H9 (cell line): ENCODE measurements at regions not wholly inside any gene's neighbourhood (a gene's known extent, or its start where the extent isn't known, plus 50 kb on each side); places are given as distances from the start of the nearest gene placed in this dataset.

Experiments used
- DNase-seq: peaks from one replicate; pipeline ENCODE4 v3.0.0-alpha.2; 2017
- H2AFZ ChIP-seq: one replicate; pipeline ENCODE4 v1.6.1; 2013; ENCODE audit warnings: mild to moderate bottlenecking, low read length, control low read depth, moderate library complexity
- H2AK5ac ChIP-seq: 2 replicates; pipeline ENCODE4 v1.6.1; 2013; ENCODE audit warnings: low read length, control low read depth, mixed read lengths; ENCODE audit not compliant: insufficient read length
- H2BK120ac ChIP-seq: one replicate; pipeline ENCODE4 v1.6.1; 2013; ENCODE audit warnings: low read depth, mild to moderate bottlenecking, low read length, control low read depth, inconsistent platforms; ENCODE audit not compliant: poor library complexity, severe bottlenecking
- H2BK12ac ChIP-seq: 2 replicates; pipeline ENCODE4 v1.6.1; 2013; ENCODE audit warnings: low read length, control low read depth, mixed read lengths, low read depth; ENCODE audit not compliant: insufficient read length
- H2BK15ac ChIP-seq: 2 replicates; pipeline ENCODE4 v1.6.1; 2013; ENCODE audit warnings: low read depth, low read length, control low read depth
- H2BK20ac ChIP-seq: one replicate; pipeline ENCODE4 v1.6.1; 2013; ENCODE audit warnings: low read depth, mild to moderate bottlenecking, low read length, control low read depth, inconsistent platforms; ENCODE audit not compliant: poor library complexity, severe bottlenecking
- H2BK5ac ChIP-seq: 2 replicates; pipeline ENCODE4 v1.6.1; 2013; ENCODE audit warnings: low read length, control low read depth, mixed read lengths; ENCODE audit not compliant: insufficient read length
- H3K14ac ChIP-seq: 2 replicates; pipeline ENCODE4 v1.6.1; 2013; ENCODE audit warnings: low read length, control low read depth; ENCODE audit not compliant: insufficient read depth
- H3K18ac ChIP-seq: 2 replicates; pipeline ENCODE4 v1.6.1; 2013; ENCODE audit warnings: low read depth, mild to moderate bottlenecking, mixed read lengths, low read length, control low read depth; ENCODE audit not compliant: insufficient read length
- H3K23ac ChIP-seq: 2 replicates; pipeline ENCODE4 v1.6.1; 2013; ENCODE audit warnings: low read length, control low read depth, mixed read lengths, low read depth; ENCODE audit not compliant: insufficient read length
- H3K23me2 ChIP-seq: 2 replicates; pipeline ENCODE4 v1.6.1; 2013; ENCODE audit warnings: low read depth, mild to moderate bottlenecking, mixed read lengths, low read length, control low read depth; ENCODE audit not compliant: insufficient read length, poor library complexity, severe bottlenecking
- H3K27ac ChIP-seq: 2 replicates; pipeline ENCODE4 v1.5.1; 2013; ENCODE audit warnings: low read length, control low read depth, mixed read lengths, low read depth; ENCODE audit not compliant: insufficient read length
- H3K27me3 ChIP-seq: 2 replicates; pipeline ENCODE4 v1.6.1; 2013; ENCODE audit warnings: low read length, control low read depth, inconsistent platforms; ENCODE audit not compliant: insufficient read depth
- H3K4ac ChIP-seq: 2 replicates; pipeline ENCODE4 v1.6.1; 2013; ENCODE audit warnings: low read depth, mild to moderate bottlenecking, control low read depth, inconsistent platforms, low read length, moderate library complexity
- H3K4me1 ChIP-seq: 2 replicates; pipeline ENCODE4 v1.6.1; 2013; ENCODE audit warnings: low read length, control low read depth, inconsistent platforms; ENCODE audit not compliant: insufficient read depth
- H3K4me2 ChIP-seq: 2 replicates; pipeline ENCODE4 v1.6.1; 2013; ENCODE audit warnings: low read length, control low read depth, mixed read lengths; ENCODE audit not compliant: insufficient read length, insufficient read depth
- H3K56ac ChIP-seq: 2 replicates; pipeline ENCODE4 v1.6.1; 2013; ENCODE audit warnings: low read depth, mild to moderate bottlenecking, mixed read lengths, low read length, control low read depth; ENCODE audit not compliant: insufficient read length
- H3K79me1 ChIP-seq: 2 replicates; pipeline ENCODE4 v1.6.1; 2013; ENCODE audit warnings: low read depth, mild to moderate bottlenecking, moderate library complexity, low read length, control low read depth, inconsistent platforms; ENCODE audit not compliant: insufficient read depth, poor library complexity, severe bottlenecking
- H3K79me2 ChIP-seq: 2 replicates; pipeline ENCODE4 v1.6.1; 2013; ENCODE audit warnings: low read length, control low read depth, inconsistent platforms; ENCODE audit not compliant: insufficient read depth
- H3K9ac ChIP-seq: 2 replicates; pipeline ENCODE4 v1.6.1; 2013; ENCODE audit warnings: low read length, control low read depth, mixed read lengths; ENCODE audit not compliant: insufficient read length; ENCODE audit errors: extremely low read depth
- H3K9me3 ChIP-seq: one replicate; pipeline ENCODE4 v1.6.1; 2013; ENCODE audit warnings: low read depth, low read length, inconsistent platforms; ENCODE audit not compliant: control insufficient read depth
- H3T11ph ChIP-seq: one replicate; pipeline ENCODE4 v1.6.1; 2013; ENCODE audit warnings: mild to moderate bottlenecking, low read length, control low read depth, inconsistent platforms
- H4K20me1 ChIP-seq: one replicate; pipeline ENCODE4 v1.6.1; 2013; ENCODE audit not compliant: control insufficient read depth, insufficient read length, insufficient read depth
- H4K5ac ChIP-seq: 2 replicates; pipeline ENCODE4 v1.6.1; 2013; ENCODE audit warnings: low read depth, mild to moderate bottlenecking, mixed read lengths, low read length, control low read depth; ENCODE audit not compliant: insufficient read length
- H4K8ac ChIP-seq: replicated peaks from 2 replicates; pipeline ENCODE4 v1.6.1; 2013; ENCODE audit warnings: low read length, control low read depth, mixed read lengths, low read depth; ENCODE audit not compliant: insufficient read length
- H4K91ac ChIP-seq: 2 replicates; pipeline ENCODE4 v1.6.1; 2013; ENCODE audit warnings: low read depth, mild to moderate bottlenecking, moderate library complexity, mixed read lengths, low read length, control low read depth; ENCODE audit not compliant: insufficient read length
- H3K27ac Mint-ChIP-seq, 3 experiments: 2 replicates in 2 of 3; 3 replicates in 1 of 3; pipeline ENCODE4 v1.8.0; 2020 to 2021; ENCODE audit warnings: mixed read lengths in 3 of 3, mild to moderate bottlenecking in 1 of 3, moderate library complexity in 1 of 3
- H3K27me3 Mint-ChIP-seq: 2 replicates; pipeline ENCODE4 v1.8.0; 2021; ENCODE audit warnings: low read depth, mild to moderate bottlenecking, moderate library complexity, mixed read lengths
- H3K36me3 Mint-ChIP-seq, 3 experiments: 2 replicates in 2 of 3; 3 replicates in 1 of 3; pipeline ENCODE4 v1.8.0; 2020 to 2021; ENCODE audit warnings: low read depth in 3 of 3, mixed read lengths in 3 of 3; ENCODE audit not compliant: insufficient read depth in 1 of 3
- H3K4me1 Mint-ChIP-seq, 2 experiments: 2 replicates each; pipeline ENCODE4 v1.8.0; 2020; ENCODE audit warnings: mixed read lengths in 2 of 2
- H3K4me3 Mint-ChIP-seq, 2 experiments: 2 replicates in 1 of 2; 3 replicates in 1 of 2; pipeline ENCODE4 v1.8.0; 2020 to 2021; ENCODE audit warnings: mild to moderate bottlenecking in 2 of 2, mixed read lengths in 2 of 2, moderate library complexity in 1 of 2
- H3K9me3 Mint-ChIP-seq, 2 experiments: 2 replicates in 1 of 2; 3 replicates in 1 of 2; pipeline ENCODE4 v1.8.0; 2020; ENCODE audit warnings: mild to moderate bottlenecking in 2 of 2, mixed read lengths in 2 of 2, moderate library complexity in 1 of 2
- CTCF ChIP-seq: fragments of 200-600 bp; sonication (generic); conservative IDR thresholded peaks from 3 replicates; pipeline ENCODE4 v1.8.0; 2021; ENCODE audit warnings: antibody characterized with exemption, mild to moderate bottlenecking
- WGBS: extraction: QIAGEN DNeasy Blood & Tissue Kit; methylation state at CpG from one replicate; pipeline ENCODE4 v1.1.7; 2013; ENCODE audit warnings: missing lambda C conversion rate, low lambda C conversion rate, mixed read lengths; ENCODE audit not compliant: insufficient read length; ENCODE audit errors: extremely low coverage; 5-methylcytosine and 5-hydroxymethylcytosine counted together

GRCh38 chr10:15997313-15997712 is 137.0 kb upstream of the MINDY3 start:
- no peak overlapping the region for H3K14ac ChIP-seq
- H2BK20ac ChIP-seq, result no peak overlapping the region
- no peak overlapping the region for H4K5ac ChIP-seq
- peaks cover 5% of the 10 kb centered on the region in 2 experiments; a peak in 3 of 4 replicates for H3K4me1 Mint-ChIP-seq
- no peak overlapping the region for H3K27ac ChIP-seq
- no peaks in the 10 kb centered on the region for H4K20me1 ChIP-seq
- no peak overlapping the region for H2BK15ac ChIP-seq
- no peak overlapping the region for H2BK5ac ChIP-seq
- H2BK12ac ChIP-seq, result no peak overlapping the region
- no peak overlapping the region for H3K4me2 ChIP-seq
- H3K79me1 ChIP-seq, result no peaks in the 10 kb centered on the region
- H4K91ac ChIP-seq, result no peak overlapping the region
- no peak overlapping the region for H3K27ac Mint-ChIP-seq
- no peak overlapping the region for H3K4me3 Mint-ChIP-seq
- no peak overlapping the region for H3K56ac ChIP-seq
- no peak overlapping the region for H2BK120ac ChIP-seq
- no peak overlapping the region for H3K23ac ChIP-seq
- H3K36me3 Mint-ChIP-seq, result peaks cover 0 to 8% (median 4%) of the 10 kb centered on the region in 3 experiments; a peak in 3 of 7 replicates
- no peak overlapping the region for H3K18ac ChIP-seq
- H3T11ph ChIP-seq, result no peak overlapping the region
- peaks cover 5% of the 10 kb centered on the region for H3K9me3 ChIP-seq
- no peak for DNase-seq
- TF ChIP-seq CTCF, result no peak
- no peaks in the 10 kb centered on the region for H3K4me1 ChIP-seq
- peaks cover 3 to 6% of the 10 kb centered on the region in 2 experiments; a peak in 3 of 5 replicates for H3K9me3 Mint-ChIP-seq
- H3K9ac ChIP-seq, result no peak overlapping the region
- H3K23me2 ChIP-seq, result no peaks in the 10 kb centered on the region
- no peak overlapping the region for H2AK5ac ChIP-seq
- whole genome bisulfite sequencing, result no CpG with 5 or more reads among the region's 4 CpGs
- H3K79me2 ChIP-seq, result no peaks in the 10 kb centered on the region
- H2AFZ ChIP-seq, result peak overlapping the region; percentile 40
- H3K27me3 ChIP-seq, result no peaks in the 10 kb centered on the region
- no peaks in the 10 kb centered on the region for H3K27me3 Mint-ChIP-seq
- H4K8ac ChIP-seq, result no peak overlapping the region
- H3K4ac ChIP-seq, result no peak overlapping the region
